HepG2 (cell line): ENCODE measurements at regions not wholly inside any gene's neighbourhood (a gene's known extent, or its start where the extent isn't known, plus 50 kb on each side); places are given as distances from the start of the nearest gene placed in this dataset.

ENCODE experiments used
- ATAC-seq: fragments of 200-7000 bp; cut with Tn5 transposase; 3 replicates; pipeline ENCODE4 v1.9.1; 2020; ENCODE audit warnings: mild to moderate bottlenecking, moderate library complexity
- BruUV-seq: library from RNA; stranded (reverse); fragments of 400-500 nt; replicated peaks from 2 replicates; lab custom pipeline; 2021; lab: Mats Ljungman, UMichigan
- CTCF ChIA-PET: fragments of 300-600 bp; formaldehyde crosslinking; extraction: SDS; loops from one replicate; lab custom pipeline; 2021; ENCODE audit warnings: low total read pairs, inconsistent platforms, low intra/inter-chr PET ratio; lab: Yijun Ruan, JAX
- POLR2A ChIA-PET: fragments of 350-600 bp; sonication (Branson Sonifier 250); formaldehyde crosslinking; loops from one replicate; lab custom pipeline; 2020; ENCODE audit warnings: antibody characterized with exemption, inconsistent platforms; lab: Yijun Ruan, JAX
- DNase-seq: peaks from one replicate; pipeline ENCODE4 v3.0.0-alpha.2; 2015; ENCODE audit warnings: low spot score
- FAIRE-seq: peaks from 3 replicates; lab custom pipeline; 2011; peaks lifted over from hg19 to GRCh38; lab: Jason Lieb, UNC
- H2AFZ ChIP-seq: one replicate; pipeline ENCODE4 v1.6.1; 2011; ENCODE audit warnings: low read length, inconsistent platforms
- H3K27ac ChIP-seq: fragments of 300-600 bp; 3 replicates; pipeline ENCODE4 v1.8.0; 2011; ENCODE audit warnings: mixed run types, mild to moderate bottlenecking, mixed read lengths, low read length, inconsistent platforms; ENCODE audit not compliant: insufficient read depth; ENCODE audit errors: extremely low read length
- H3K27me3 ChIP-seq, 2 experiments: fragments of 200-600 bp in 1 of 2; 2 replicates in 1 of 2; 3 replicates in 1 of 2; pipeline versions ENCODE4 v1.6.0 to v1.8.0; 2011; ENCODE audit warnings: low read length in 2 of 2, mild to moderate bottlenecking in 2 of 2, moderate library complexity in 2 of 2, inconsistent platforms in 1 of 2; ENCODE audit not compliant: insufficient read depth in 2 of 2, control insufficient read depth in 1 of 2
- H3K36me3 ChIP-seq, 2 experiments: fragments of 200-600 bp in 1 of 2; replicated peaks in 1 of 2; 2 replicates in 1 of 2; 3 replicates in 1 of 2; pipeline versions ENCODE4 v1.5.1 to v1.8.0; 2011; ENCODE audit warnings: low read length in 2 of 2, inconsistent platforms in 1 of 2; ENCODE audit not compliant: insufficient read depth in 2 of 2, control insufficient read depth in 1 of 2
- H3K4me1 ChIP-seq: 2 replicates; pipeline ENCODE4 v1.5.1; 2012; ENCODE audit warnings: low read length, inconsistent platforms; ENCODE audit not compliant: insufficient read depth
- H3K4me2 ChIP-seq: 2 replicates; pipeline ENCODE4 v1.6.0; 2011; ENCODE audit warnings: low read depth, low read length, inconsistent platforms
- H3K4me3 ChIP-seq, 3 experiments: fragments of 200-600 bp in 1 of 3; sonication (generic), shearing (Covaris generic) in 1 of 3; replicated peaks in 1 of 3; 2 replicates each; pipeline ENCODE4 v1.5.1; 2011 to 2016; ENCODE audit warnings: low read length in 3 of 3, inconsistent platforms in 2 of 3, low read depth in 2 of 3, mild to moderate bottlenecking in 2 of 3, control low read depth in 1 of 3, mixed read lengths in 1 of 3; ENCODE audit not compliant: insufficient read depth in 1 of 3
- H3K79me2 ChIP-seq: one replicate; pipeline ENCODE4 v1.6.1; 2011; ENCODE audit warnings: low read length, inconsistent platforms; ENCODE audit not compliant: insufficient read depth
- H3K9ac ChIP-seq: 2 replicates; pipeline ENCODE4 v1.6.0; 2011; ENCODE audit warnings: mild to moderate bottlenecking, low read depth, low read length, inconsistent platforms; ENCODE audit not compliant: insufficient read depth
- H3K9me3 ChIP-seq: 2 replicates; pipeline ENCODE4 v1.5.1; 2012; ENCODE audit warnings: mild to moderate bottlenecking, low read length
- H4K20me1 ChIP-seq: 2 replicates; pipeline ENCODE4 v1.6.0; 2011; ENCODE audit warnings: inconsistent platforms, mild to moderate bottlenecking, low read length, moderate library complexity; ENCODE audit not compliant: insufficient read depth
- CREB1 ChIP-seq, 2 experiments: fragments of 450-650 bp in 1 of 2; IDR thresholded peaks; 2 replicates each; pipeline ENCODE4 v1.6.1; 2016 to 2017; ENCODE audit warnings: control low read depth in 1 of 2, mild to moderate bottlenecking in 1 of 2, missing compliant biosample characterization in 1 of 2, missing genetic modification characterization in 1 of 2
- GLI4 ChIP-seq: sonication (generic); formaldehyde crosslinking; IDR thresholded peaks from 2 replicates; pipeline ENCODE4 v1.5.1; 2020; ENCODE audit warnings: missing genetic modification reagents, mild to moderate bottlenecking, moderate library complexity, borderline replicate concordance
- HNF4G ChIP-seq, 2 experiments: sonication (generic) in 1 of 2; formaldehyde crosslinking in 1 of 2; IDR thresholded peaks; 2 replicates each; pipeline versions ENCODE4 v1.4.0 to v1.6.1; 2011 to 2020; ENCODE audit warnings: borderline replicate concordance in 2 of 2, low read depth in 2 of 2, mild to moderate bottlenecking in 2 of 2, low read length in 1 of 2, missing genetic modification reagents in 1 of 2, moderate library complexity in 1 of 2
- KDM5A ChIP-seq: fragments of 200-600 bp; sonication (generic); IDR thresholded peaks from 2 replicates; pipeline ENCODE4 v1.7.0; 2018; ENCODE audit warnings: antibody characterized with exemption, mild to moderate bottlenecking, low read length, borderline replicate concordance
- ONECUT2 ChIP-seq: sonication (generic); formaldehyde crosslinking; IDR thresholded peaks from 2 replicates; pipeline ENCODE4 v1.4.0; 2020; ENCODE audit warnings: missing genetic modification reagents
- WGBS: methylation state at CpG from one replicate; pipeline ENCODE4 v1.1.6; 2017; ENCODE audit warnings: low lambda C conversion rate; 5-methylcytosine and 5-hydroxymethylcytosine counted together
- in situ Hi-C: cut with HindIII; loops from 2 replicates; pipeline ENCODE4 v1.10.0; 2017; ENCODE audit warnings: low pct_unique_long_range_greater_than_20kb; ENCODE audit not compliant: extremely low pct_ligation_motif_present
- intact Hi-C: fragments of 100-400 bp; cut with micrococcal nuclease; formaldehyde crosslinking; loops from one replicate; pipeline ENCODE4 v1.10.0; 2022; ENCODE audit not compliant: unreplicated experiment
- TF ChIP-seq, protein P1 (sequence below): IDR thresholded peaks from 2 replicates; pipeline ENCODE4 v1.6.1; 2016

- peak; percentile 49; the same call in 1 of the 2 replicates for TF ChIP-seq ONECUT2 (CRISPR knock-in tag)
- TF ChIP-seq, protein P1, sequence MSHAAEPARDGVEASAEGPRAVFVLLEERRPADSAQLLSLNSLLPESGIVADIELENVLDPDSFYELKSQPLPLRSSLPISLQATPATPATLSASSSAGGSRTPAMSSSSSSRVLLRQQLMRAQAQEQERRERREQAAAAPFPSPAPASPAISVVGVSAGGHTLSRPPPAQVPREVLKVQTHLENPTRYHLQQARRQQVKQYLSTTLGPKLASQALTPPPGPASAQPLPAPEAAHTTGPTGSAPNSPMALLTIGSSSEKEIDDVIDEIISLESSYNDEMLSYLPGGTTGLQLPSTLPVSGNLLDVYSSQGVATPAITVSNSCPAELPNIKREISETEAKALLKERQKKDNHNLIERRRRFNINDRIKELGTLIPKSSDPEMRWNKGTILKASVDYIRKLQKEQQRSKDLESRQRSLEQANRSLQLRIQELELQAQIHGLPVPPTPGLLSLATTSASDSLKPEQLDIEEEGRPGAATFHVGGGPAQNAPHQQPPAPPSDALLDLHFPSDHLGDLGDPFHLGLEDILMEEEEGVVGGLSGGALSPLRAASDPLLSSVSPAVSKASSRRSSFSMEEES (CRISPR knock-in tag): no peak
- TF ChIP-seq HNF4G (IDR thresholded peaks at IDR 0.05; ENCODE audit: borderline replicate concordance, low read depth, low read length): 0 out of 2 replicates have a peak, but pooled peaks have one; percentile 20
- no peak for TF ChIP-seq HNF4G (CRISPR knock-in tag; IDR thresholded peaks at IDR 0.05; ENCODE audit: borderline replicate concordance, low read depth)
- no peak for TF ChIP-seq GLI4 (CRISPR knock-in tag)
- Histone ChIP-seq H3K27ac (no peak overlapping the region), H3K4me2 (no peak overlapping the region), H3K4me3 (no peak overlapping the region), H3K9me3 (no peaks in the 10 kb centered on the region), H4K20me1 (no peaks in the 10 kb centered on the region), H3K79me2 (no peaks in the 10 kb centered on the region), H3K4me1 (peaks cover 6% of the 10 kb centered on the region; the same call in 1 of the 2 replicates), H2AFZ (no peak overlapping the region), H3K9ac (no peak overlapping the region), H3K36me3 (no peaks in the 10 kb centered on the region), H3K27me3 (no peaks in the 10 kb centered on the region)
- intact Hi-C loops: no loop called here
- ChIA-PET POLR2A (no interaction called here), CTCF (no interaction called here)
- in situ Hi-C loops: no loop called here
- FAIRE-seq (no peak), ATAC-seq (peak; percentile 66), DNase-seq (no peak)
- 18% methylated on average over 2 of the region's 2 CpGs for WGBS
- BruUV-seq: no TSS peak
Observed at GRCh38 chr3:159166899-159167586, 365.2 kb downstream of the MFSD1 start.

GRCh38 chr3:159168788-159169187 lies 366.9 kb downstream of the MFSD1 start:
- no peak overlapping the region for H3K27ac ChIP-seq
- TF ChIP-seq KDM5A (no peak), CREB1 (IDR thresholded peaks at IDR 0.05) (peak; percentile 72), CREB1 (CRISPR knock-in tag; IDR thresholded peaks at IDR 0.05) (no peak)
- BruUV-seq: no TSS peak
- no peak for DNase-seq
- no peak for ATAC-seq
- in situ Hi-C loops (no loop called here), intact Hi-C loops (no loop called here)
- POLR2A ChIA-PET: no interaction called here
- H4K20me1 ChIP-seq: no peaks in the 10 kb centered on the region
- no peaks in the 10 kb centered on the region for H3K27me3 ChIP-seq
- peaks cover 6% of the 10 kb centered on the region; the same call in 1 of the 2 replicates for H3K4me1 ChIP-seq
- no peak overlapping the region for H3K4me2 ChIP-seq
- 0% methylated on average over 1 of the region's 1 CpG for WGBS
- no peak overlapping the region for H3K4me3 ChIP-seq
- H3K79me2 ChIP-seq: no peaks in the 10 kb centered on the region
- H3K9ac ChIP-seq: no peak overlapping the region
- CTCF ChIA-PET: no interaction called here
- no peaks in the 10 kb centered on the region for H3K36me3 ChIP-seq
- H2AFZ ChIP-seq: no peak overlapping the region
- H3K9me3 ChIP-seq: no peaks in the 10 kb centered on the region
- no peak for FAIRE-seq
